BLaER1 (cell line): ENCODE measurements at regions not wholly inside any gene's neighbourhood (a gene's known extent, or its start where the extent isn't known, plus 50 kb on each side); places are given as distances from the start of the nearest gene placed in this dataset.

ENCODE experiments used
- H3K27ac ChIP-seq: shearing (Covaris generic); formaldehyde crosslinking; 2 replicates; pipeline ENCODE4 v1.8.1; 2022
- H3K27me3 ChIP-seq: shearing (Covaris generic); formaldehyde crosslinking; 2 replicates; pipeline ENCODE4 v1.8.1; 2022
- H3K36me3 ChIP-seq: shearing (Covaris generic); formaldehyde crosslinking; 2 replicates; pipeline ENCODE4 v1.8.1; 2022
- H3K4me1 ChIP-seq: shearing (Covaris generic); formaldehyde crosslinking; 2 replicates; pipeline ENCODE4 v1.8.1; 2022
- H3K4me2 ChIP-seq: shearing (Covaris generic); formaldehyde crosslinking; 2 replicates; pipeline ENCODE4 v1.8.1; 2022
- H3K4me3 ChIP-seq: shearing (Covaris generic); formaldehyde crosslinking; 2 replicates; pipeline ENCODE4 v1.8.1; 2022
- H3K9ac ChIP-seq: shearing (Covaris generic); formaldehyde crosslinking; 2 replicates; pipeline ENCODE4 v1.8.1; 2022
- H3K9me3 ChIP-seq: shearing (Covaris generic); formaldehyde crosslinking; 2 replicates; pipeline ENCODE4 v1.8.1; 2022
- H4K20me1 ChIP-seq: shearing (Covaris generic); formaldehyde crosslinking; 2 replicates; pipeline ENCODE4 v1.8.1; 2022
- Cebpa-rat ChIP-seq: shearing (Covaris generic); IDR thresholded peaks from 2 replicates; pipeline ENCODE4 v1.8.1; 2022

DNA sequence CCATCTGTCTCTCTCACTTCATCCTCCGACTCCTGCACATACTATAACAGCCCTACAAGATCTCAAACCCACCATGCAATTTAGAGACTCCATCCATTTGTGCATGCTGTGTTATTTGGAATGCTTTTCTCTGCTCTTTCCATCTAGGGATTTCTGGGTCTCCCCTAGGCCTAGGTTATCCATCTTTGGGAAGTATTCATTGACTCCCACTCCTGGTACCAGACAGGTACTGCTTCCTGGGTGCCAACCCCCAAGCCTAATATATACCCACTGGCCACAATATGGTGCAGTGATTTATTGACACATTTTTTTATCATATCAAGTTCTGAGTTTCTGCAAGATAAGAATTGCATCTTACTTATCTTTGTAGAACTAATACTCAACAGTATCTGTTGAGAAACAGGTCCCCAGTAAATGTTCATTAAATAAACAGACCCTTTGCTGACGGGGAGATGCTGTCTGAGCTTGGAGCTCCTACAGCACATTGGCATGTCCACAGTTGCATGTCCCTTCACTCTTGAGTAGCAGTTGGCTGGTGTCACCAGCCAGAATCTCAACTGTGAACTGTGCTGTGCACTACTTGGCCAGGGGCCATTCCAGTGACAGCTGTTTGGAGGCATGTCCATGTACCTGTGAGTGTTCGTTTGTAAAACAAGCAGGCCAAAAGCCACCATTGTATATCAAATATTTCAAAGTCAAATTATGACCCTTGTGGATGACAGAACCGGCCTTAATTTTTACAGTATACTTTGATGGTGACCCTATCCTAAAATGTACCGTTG lies 223.3 kb upstream of the NFE2L3 start:
- Histone ChIP-seq H3K27ac (no peak overlapping the region), H3K4me3 (no peak overlapping the region)

DNA sequence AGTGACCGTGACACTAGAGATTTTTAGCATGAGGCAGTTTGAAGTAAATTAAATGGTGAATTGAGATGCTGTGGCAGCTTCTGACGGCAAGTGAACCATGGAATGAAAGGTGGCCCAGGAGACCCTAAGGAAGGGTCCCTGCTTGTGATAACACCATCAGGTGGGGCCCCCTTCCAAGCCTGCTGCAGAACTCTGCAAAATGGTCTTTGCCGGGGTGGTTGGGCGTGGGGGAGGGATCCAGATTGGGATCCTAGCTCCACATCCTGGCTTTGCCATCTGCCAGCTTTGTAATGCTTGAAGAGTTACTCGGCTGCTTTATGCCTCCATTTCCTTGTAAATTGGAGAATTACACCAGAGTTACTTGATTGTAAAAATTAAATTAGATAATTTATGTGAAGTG lies 222.6 kb upstream of the NFE2L3 start:
- no peak overlapping the region for H3K27ac ChIP-seq
- H3K27me3 ChIP-seq, result no peaks in the 10 kb centered on the region
- H3K36me3 ChIP-seq, result no peaks in the 10 kb centered on the region
- peaks cover 18% of the 10 kb centered on the region for H3K9me3 ChIP-seq
- no peak overlapping the region for H3K9ac ChIP-seq
- no peak for TF ChIP-seq Cebpa-rat
- H3K4me2 ChIP-seq, result no peak overlapping the region
- no peak overlapping the region for H3K4me3 ChIP-seq
- H3K4me1 ChIP-seq, result no peaks in the 10 kb centered on the region
- H4K20me1 ChIP-seq, result no peaks in the 10 kb centered on the region

More for the DNA sequence above, 223.3 kb upstream of the NFE2L3 start:
- no peak for TF ChIP-seq Cebpa-rat
- Histone ChIP-seq H3K9ac (no peak overlapping the region), H3K27me3 (no peaks in the 10 kb centered on the region), H3K9me3 (peaks cover 11% of the 10 kb centered on the region), H3K36me3 (no peaks in the 10 kb centered on the region), H3K4me1 (no peaks in the 10 kb centered on the region), H3K4me2 (no peak overlapping the region), H4K20me1 (no peaks in the 10 kb centered on the region)

DNA sequence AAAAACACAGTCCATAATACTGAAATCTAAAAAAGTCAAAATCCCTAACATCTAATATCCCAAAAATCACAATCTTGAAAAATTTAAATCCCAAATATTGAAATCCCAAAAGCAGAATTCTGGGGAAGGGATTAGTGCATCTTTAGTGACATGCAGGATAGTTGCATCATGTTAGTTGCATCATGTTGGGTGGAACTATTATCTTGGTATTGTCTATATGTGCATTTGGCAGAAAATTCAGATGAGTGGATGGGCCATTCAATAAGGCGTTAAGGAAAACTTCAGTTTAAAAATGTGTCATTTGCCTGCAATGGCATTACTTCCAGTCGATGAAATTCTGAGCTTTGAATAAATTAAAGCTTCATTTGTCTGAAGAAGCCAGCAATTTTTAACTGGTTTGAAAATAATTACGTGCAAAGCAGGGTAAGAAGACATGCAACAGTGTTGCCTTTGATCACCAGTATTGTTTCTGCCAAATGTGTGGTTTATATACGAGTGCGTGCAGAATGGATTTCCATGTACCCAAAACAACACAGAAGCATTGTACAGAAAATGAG lies 221.4 kb upstream of the NFE2L3 start:
- Histone ChIP-seq H3K4me3 (no peak overlapping the region), H3K36me3 (no peaks in the 10 kb centered on the region)
- no peak for TF ChIP-seq Cebpa-rat

DNA sequence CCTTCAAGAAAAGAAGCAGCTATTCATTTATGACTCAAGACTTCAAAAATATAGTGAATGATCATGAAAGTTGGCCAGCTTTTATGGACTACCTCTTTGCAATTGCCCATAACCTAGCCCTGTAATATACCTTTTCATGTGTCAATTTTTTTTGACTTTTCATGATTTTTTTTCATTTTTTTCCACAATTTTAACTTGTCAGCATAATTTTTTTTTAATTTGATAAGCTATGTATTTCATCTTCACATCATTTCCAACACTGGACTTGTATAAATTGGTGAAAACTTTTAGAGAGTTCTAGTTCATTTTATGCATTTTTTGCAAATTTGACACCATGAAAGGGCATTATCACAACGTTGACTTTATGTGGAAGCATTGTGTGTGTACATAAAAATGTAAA lies 220.8 kb upstream of the NFE2L3 start:
- Histone ChIP-seq H3K27ac (no peak overlapping the region), H4K20me1 (no peaks in the 10 kb centered on the region), H3K4me2 (no peak overlapping the region), H3K9me3 (peaks cover 25% of the 10 kb centered on the region), H3K27me3 (no peaks in the 10 kb centered on the region), H3K4me3 (no peak overlapping the region), H3K4me1 (no peaks in the 10 kb centered on the region), H3K36me3 (no peaks in the 10 kb centered on the region), H3K9ac (no peak overlapping the region)
- TF ChIP-seq Cebpa-rat, result no peak

More for the DNA sequence above, 221.4 kb upstream of the NFE2L3 start:
- no peak overlapping the region for H3K27ac ChIP-seq
- no peaks in the 10 kb centered on the region for H3K4me1 ChIP-seq
- H3K9ac ChIP-seq, result no peak overlapping the region
- H3K9me3 ChIP-seq, result peaks cover 25% of the 10 kb centered on the region
- no peaks in the 10 kb centered on the region for H4K20me1 ChIP-seq
- H3K27me3 ChIP-seq, result no peaks in the 10 kb centered on the region
- no peak overlapping the region for H3K4me2 ChIP-seq

DNA sequence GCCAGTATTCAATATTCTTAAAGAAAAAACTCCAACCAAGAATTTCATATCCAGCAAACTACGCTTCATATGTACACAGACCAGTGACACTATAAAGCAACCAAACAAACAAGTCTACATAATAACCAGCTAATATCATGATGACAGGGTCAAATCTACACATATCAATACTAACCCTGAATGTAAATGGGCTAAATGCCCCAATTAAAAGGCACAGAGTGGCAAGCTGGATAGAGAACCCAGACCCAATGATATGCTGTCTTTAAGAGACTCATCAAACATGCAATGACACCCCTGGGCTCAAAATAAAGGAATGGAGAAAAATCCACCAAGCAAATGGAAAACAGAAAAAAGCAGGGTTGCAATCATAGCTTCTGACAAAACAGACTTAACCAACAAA lies 218.1 kb upstream of the NFE2L3 start:
- H3K27me3 ChIP-seq, result no peaks in the 10 kb centered on the region
- H4K20me1 ChIP-seq, result no peaks in the 10 kb centered on the region
- H3K9ac ChIP-seq, result no peak overlapping the region
- peaks cover 25% of the 10 kb centered on the region for H3K9me3 ChIP-seq
- no peak for TF ChIP-seq Cebpa-rat
- H3K27ac ChIP-seq, result no peak overlapping the region
- H3K36me3 ChIP-seq, result no peaks in the 10 kb centered on the region
- no peak overlapping the region for H3K4me2 ChIP-seq
- H3K4me1 ChIP-seq, result no peaks in the 10 kb centered on the region
- no peak overlapping the region for H3K4me3 ChIP-seq

DNA sequence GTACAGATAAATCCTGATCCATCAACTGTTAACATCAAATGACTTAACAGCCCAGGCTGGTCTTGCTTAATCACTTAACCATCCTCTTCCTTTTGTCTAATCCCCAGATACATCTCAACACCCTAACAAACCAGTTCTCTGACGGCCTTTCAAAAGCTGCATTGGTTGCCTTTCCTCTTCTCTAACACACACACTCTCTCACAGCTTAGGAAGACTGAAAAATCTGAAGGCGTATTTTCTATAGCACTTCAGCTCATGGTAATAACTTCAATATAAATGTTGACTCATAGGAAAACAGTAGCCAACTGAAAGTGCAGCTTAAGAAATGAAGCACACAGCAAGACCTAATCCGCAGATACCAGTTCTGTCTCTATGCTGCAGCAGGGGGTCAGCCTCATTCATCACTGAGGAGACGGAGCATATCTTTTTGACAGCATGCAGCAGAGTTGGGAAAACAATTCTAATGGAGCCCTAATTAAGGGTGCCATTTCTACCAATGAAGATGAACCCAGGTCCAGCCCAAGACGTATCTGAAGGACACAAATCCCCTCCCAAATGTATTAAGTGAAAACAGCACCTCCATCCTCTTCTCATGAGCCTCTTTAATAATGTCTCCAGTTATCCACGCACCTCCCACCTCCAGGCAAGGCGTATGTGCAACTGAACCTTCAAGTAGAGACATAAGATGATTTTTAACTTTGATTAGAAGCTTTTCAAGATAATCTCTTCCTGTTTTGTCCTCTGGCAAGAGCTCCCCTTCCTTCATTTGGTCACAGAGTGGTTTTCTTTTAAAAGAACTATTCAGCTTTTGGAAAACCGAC lies 211.7 kb upstream of the NFE2L3 start:
- H3K9me3 ChIP-seq, result no peaks in the 10 kb centered on the region
- no peak for TF ChIP-seq Cebpa-rat
- no peaks in the 10 kb centered on the region for H3K27me3 ChIP-seq
- no peak overlapping the region for H3K9ac ChIP-seq
- no peak overlapping the region for H3K27ac ChIP-seq
- no peaks in the 10 kb centered on the region for H3K36me3 ChIP-seq
- no peak overlapping the region for H3K4me3 ChIP-seq
- no peaks in the 10 kb centered on the region for H3K4me1 ChIP-seq
- H4K20me1 ChIP-seq, result no peaks in the 10 kb centered on the region
- H3K4me2 ChIP-seq, result no peak overlapping the region

DNA sequence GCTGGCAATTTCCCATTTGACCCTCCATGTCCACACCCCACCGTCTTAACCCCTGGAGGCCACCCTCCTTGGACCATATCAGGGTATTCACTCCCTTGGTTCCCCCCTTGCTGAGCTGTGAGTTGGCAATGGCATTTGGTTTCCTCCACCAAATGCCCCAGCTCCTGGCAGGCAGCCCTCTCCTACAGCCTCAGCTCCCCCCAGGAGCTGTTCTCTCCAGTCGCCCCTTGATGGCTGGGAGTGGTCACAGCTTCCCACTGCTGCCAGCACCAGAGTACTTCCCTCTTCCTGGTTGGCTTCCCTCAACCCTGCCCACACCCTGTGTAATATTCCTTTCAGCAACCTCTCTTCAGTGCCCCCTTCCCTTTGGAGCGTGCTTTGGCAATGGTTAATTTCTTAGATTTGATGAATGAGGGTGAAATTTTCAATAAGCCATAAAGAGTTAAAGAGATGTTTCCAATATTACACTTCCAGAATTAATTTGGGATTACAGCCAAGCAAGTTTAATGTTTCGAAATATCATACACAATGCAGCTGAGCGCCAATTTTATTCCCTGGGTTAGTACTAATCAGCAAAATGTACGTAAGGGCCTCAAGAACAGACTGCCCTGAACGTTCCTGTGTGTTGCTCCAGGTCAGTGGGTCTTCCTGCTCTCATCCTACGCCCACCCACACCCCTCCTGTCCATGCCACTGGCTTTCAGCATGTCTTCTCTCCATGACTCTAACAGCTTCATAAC lies 207.1 kb upstream of the NFE2L3 start:
- no peaks in the 10 kb centered on the region for H4K20me1 ChIP-seq
- no peak overlapping the region for H3K4me2 ChIP-seq
- H3K4me3 ChIP-seq, result no peak overlapping the region
- H3K27me3 ChIP-seq, result no peaks in the 10 kb centered on the region
- no peak overlapping the region for H3K27ac ChIP-seq
- H3K36me3 ChIP-seq, result no peaks in the 10 kb centered on the region
- TF ChIP-seq Cebpa-rat, result no peak
- H3K9me3 ChIP-seq, result no peaks in the 10 kb centered on the region
- peaks cover 20% of the 10 kb centered on the region for H3K4me1 ChIP-seq
- no peak overlapping the region for H3K9ac ChIP-seq

DNA sequence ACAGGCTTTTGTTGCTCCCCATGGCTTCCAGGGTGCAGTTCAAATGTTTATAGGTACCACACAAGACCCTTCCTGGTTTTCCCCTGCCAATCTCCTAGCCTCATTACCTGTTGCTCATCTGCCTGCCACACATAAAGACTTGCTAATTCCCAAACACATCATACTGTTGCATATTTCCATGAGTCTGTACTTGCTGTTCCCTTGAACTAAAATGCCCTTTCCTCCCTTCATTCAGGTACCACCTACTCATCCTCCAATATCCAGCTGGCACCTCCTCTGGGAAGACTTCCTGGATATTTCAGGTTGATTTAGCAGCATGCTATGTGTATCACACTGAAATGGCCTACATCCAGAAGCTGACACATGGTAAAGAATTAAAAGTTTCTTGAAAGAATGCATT lies 206.4 kb upstream of the NFE2L3 start:
- TF ChIP-seq Cebpa-rat, result no peak
- peaks cover 25% of the 10 kb centered on the region for H3K4me1 ChIP-seq
- H4K20me1 ChIP-seq, result no peaks in the 10 kb centered on the region
- H3K27ac ChIP-seq, result no peak overlapping the region
- no peaks in the 10 kb centered on the region for H3K27me3 ChIP-seq
- no peak overlapping the region for H3K4me2 ChIP-seq
- no peaks in the 10 kb centered on the region for H3K36me3 ChIP-seq
- H3K4me3 ChIP-seq, result no peak overlapping the region
- H3K9me3 ChIP-seq, result no peaks in the 10 kb centered on the region
- H3K9ac ChIP-seq, result no peak overlapping the region

DNA sequence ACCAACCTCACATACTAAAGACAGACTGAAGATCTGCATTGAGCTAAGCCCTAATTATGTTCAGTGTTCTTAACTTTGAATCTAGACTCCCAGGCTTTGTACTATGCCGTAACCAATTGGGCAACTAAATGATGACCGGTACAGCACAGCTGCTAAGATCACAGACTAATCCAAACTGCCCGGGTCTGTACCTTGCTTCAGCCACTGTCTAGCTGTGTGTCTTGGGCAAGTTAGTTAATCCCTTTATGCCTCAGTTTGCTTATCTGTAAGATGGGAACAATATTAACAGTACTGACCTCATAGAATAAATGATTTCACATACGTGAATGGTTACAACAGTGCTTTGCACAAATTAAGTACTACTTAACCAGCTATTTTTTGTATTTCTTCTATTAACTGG lies 205.8 kb upstream of the NFE2L3 start:
- Histone ChIP-seq H3K27ac (no peak overlapping the region), H3K4me3 (no peak overlapping the region), H3K4me1 (peaks cover 25% of the 10 kb centered on the region), H3K27me3 (no peaks in the 10 kb centered on the region), H4K20me1 (no peaks in the 10 kb centered on the region), H3K36me3 (no peaks in the 10 kb centered on the region), H3K9me3 (no peaks in the 10 kb centered on the region), H3K4me2 (no peak overlapping the region), H3K9ac (no peak overlapping the region)
- no peak for TF ChIP-seq Cebpa-rat
